ENCODE measurements at regions not wholly inside any gene's neighbourhood (a gene's known extent, or its start where the extent isn't known, plus 50 kb on each side); places are given as distances from the start of the nearest gene placed in this dataset.
A peak's percentile ranks its signal among the peaks of the same experiment; 100 is the strongest.
"Not testable (repeated sequence)": the region's sequence is repeated elsewhere in the genome, so short reads cannot be mapped to it uniquely, and the experiment has no call there.

- TF ChIP-seq CTCF (IDR thresholded peaks at IDR 0.05; ENCODE audit: insufficient read depth, low read length, poor library complexity, severe bottlenecking) = no peak
- no peaks in the 10 kb centered on the region for H3K27me3 ChIP-seq (replicated peaks; ENCODE audit: control insufficient read depth, insufficient read depth, low read length)
- no peak for DNase-seq (ENCODE audit: extremely low read depth, insufficient read length)
- H3K4me3 ChIP-seq (replicated peaks; ENCODE audit: low read depth, low read length) = no peak overlapping the region
- no peaks in the 10 kb centered on the region for H3K36me3 ChIP-seq (ENCODE audit: control insufficient read depth, insufficient read depth, low read length)
Measured at GRCh38 chr13:65240773-65241172, 1989.4 kb downstream of the PCDH9 start.

GRCh38 chr13:65236841-65237418 lies 1993.2 kb downstream of the PCDH9 start:
- no peak for TF ChIP-seq CTCF (IDR thresholded peaks at IDR 0.05; ENCODE audit: insufficient read depth, low read length, poor library complexity, severe bottlenecking)
- H3K27me3 ChIP-seq (replicated peaks; ENCODE audit: control insufficient read depth, insufficient read depth, low read length) = no peaks in the 10 kb centered on the region
- DNase-seq (ENCODE audit: extremely low read depth, insufficient read length) = no peak
- H3K36me3 ChIP-seq (ENCODE audit: control insufficient read depth, insufficient read depth, low read length) = no peaks in the 10 kb centered on the region
- no peak overlapping the region for H3K4me3 ChIP-seq (replicated peaks; ENCODE audit: low read depth, low read length)

GRCh38 chr13:65217471-65217995 lies 2012.6 kb downstream of the PCDH9 start:
- Histone ChIP-seq H3K27me3 (replicated peaks; ENCODE audit: control insufficient read depth, insufficient read depth, low read length) (no peaks in the 10 kb centered on the region), H3K36me3 (ENCODE audit: control insufficient read depth, insufficient read depth, low read length) (no peaks in the 10 kb centered on the region), H3K4me3 (replicated peaks; ENCODE audit: low read depth, low read length) (no peak overlapping the region)
- DNase-seq (ENCODE audit: extremely low read depth, insufficient read length) = no peak
- no peak for TF ChIP-seq CTCF (IDR thresholded peaks at IDR 0.05; ENCODE audit: insufficient read depth, low read length, poor library complexity, severe bottlenecking)

- H3K27me3 ChIP-seq (replicated peaks; ENCODE audit: control insufficient read depth, insufficient read depth, low read length); H3K4me3 ChIP-seq (replicated peaks; ENCODE audit: low read depth, low read length); H3K36me3 ChIP-seq (ENCODE audit: control insufficient read depth, insufficient read depth, low read length); DNase-seq (ENCODE audit: extremely low read depth, insufficient read length): not testable (repeated sequence)
- TF ChIP-seq CTCF (IDR thresholded peaks at IDR 0.05; ENCODE audit: insufficient read depth, low read length, poor library complexity, severe bottlenecking) = peak; percentile 12
Measured at GRCh38 chr13:65202845-65203244, 2027.3 kb downstream of the PCDH9 start.

GRCh38 chr13:65188721-65189120 lies 2041.4 kb downstream of the PCDH9 start:
- no peaks in the 10 kb centered on the region for H3K27me3 ChIP-seq (replicated peaks; ENCODE audit: control insufficient read depth, insufficient read depth, low read length)
- H3K36me3 ChIP-seq (ENCODE audit: control insufficient read depth, insufficient read depth, low read length) = no peaks in the 10 kb centered on the region
- no peak for TF ChIP-seq CTCF (IDR thresholded peaks at IDR 0.05; ENCODE audit: insufficient read depth, low read length, poor library complexity, severe bottlenecking)
- DNase-seq (ENCODE audit: extremely low read depth, insufficient read length) = no peak
- no peak overlapping the region for H3K4me3 ChIP-seq (replicated peaks; ENCODE audit: low read depth, low read length)

- TF ChIP-seq CTCF (IDR thresholded peaks at IDR 0.05; ENCODE audit: insufficient read depth, low read length, poor library complexity, severe bottlenecking) = no peak
- Histone ChIP-seq H3K27me3 (replicated peaks; ENCODE audit: control insufficient read depth, insufficient read depth, low read length) (no peaks in the 10 kb centered on the region), H3K36me3 (ENCODE audit: control insufficient read depth, insufficient read depth, low read length) (no peaks in the 10 kb centered on the region), H3K4me3 (replicated peaks; ENCODE audit: low read depth, low read length) (no peak overlapping the region)
- DNase-seq (ENCODE audit: extremely low read depth, insufficient read length) = no peak
Measured at GRCh38 chr13:65168026-65168425, 2062.1 kb downstream of the PCDH9 start.
